OCI-M1 (cell line): ENCODE measurements at regions not wholly inside any gene's neighbourhood (a gene's known extent, or its start where the extent isn't known, plus 50 kb on each side); places are given as distances from the start of the nearest gene placed in this dataset.
A peak's percentile ranks its signal among the peaks of the same experiment; 100 is the strongest.

Experiments
- DNase-seq: peaks from one replicate; lab custom pipeline; 2025; lab: John Stamatoyannopoulos, UW

GRCh38 chr1:168963601-168964000 is 142.9 kb upstream of the ATP1B1 start:
- DNase-seq, result no peak

GRCh38 chr1:168964478-168964877 is 142.0 kb upstream of the ATP1B1 start:
- DNase-seq, result no peak

GRCh38 chr1:168966217-168966616 is 140.3 kb upstream of the ATP1B1 start:
- no peak for DNase-seq

GRCh38 chr1:168966636-168967035 is 139.9 kb upstream of the ATP1B1 start:
- DNase-seq, result peak; percentile 25

- DNase-seq, result no peak
Measured at GRCh38 chr1:168970926-168971659, 135.4 kb upstream of the ATP1B1 start.

GRCh38 chr1:168972225-168972624 is 134.3 kb upstream of the ATP1B1 start:
- no peak for DNase-seq

GRCh38 chr1:168972887-168973286 is 133.6 kb upstream of the ATP1B1 start:
- DNase-seq, result no peak

- no peak for DNase-seq
Measured at GRCh38 chr1:168974117-168974516, 132.4 kb upstream of the ATP1B1 start.

GRCh38 chr1:168974611-168975010 is 131.9 kb upstream of the ATP1B1 start:
- DNase-seq, result no peak

- DNase-seq, result peak; percentile 24
Measured at GRCh38 chr1:168976267-168976666, 130.2 kb upstream of the ATP1B1 start.

- DNase-seq, result no peak
Measured at GRCh38 chr1:168977618-168978017, 128.9 kb upstream of the ATP1B1 start.

- no peak for DNase-seq
Measured at GRCh38 chr1:168979276-168979675, 127.2 kb upstream of the ATP1B1 start.

- DNase-seq, result no peak
Measured at GRCh38 chr1:168980180-168980579, 126.3 kb upstream of the ATP1B1 start.

GRCh38 chr1:168980656-168981055 is 125.8 kb upstream of the ATP1B1 start:
- DNase-seq, result peak; percentile 68

- no peak for DNase-seq
Measured at GRCh38 chr1:168982778-168983177, 123.7 kb upstream of the ATP1B1 start.

GRCh38 chr1:168987330-168987729 is 119.2 kb upstream of the ATP1B1 start:
- DNase-seq, result no peak

GRCh38 chr1:168987923-168988322 is 118.6 kb upstream of the ATP1B1 start:
- no peak for DNase-seq

GRCh38 chr1:168989985-168990384 is 116.5 kb upstream of the ATP1B1 start:
- DNase-seq, result no peak

GRCh38 chr1:168991667-168992475 is 114.6 kb upstream of the ATP1B1 start:
- peak; percentile 25 for DNase-seq

- DNase-seq, result no peak
Measured at GRCh38 chr1:169001353-169001752, 105.1 kb upstream of the ATP1B1 start.

- no peak for DNase-seq
Measured at GRCh38 chr1:169003864-169004516, 102.5 kb upstream of the ATP1B1 start.

GRCh38 chr1:169005776-169006175 is 100.7 kb upstream of the ATP1B1 start:
- DNase-seq, result no peak

GRCh38 chr1:169009666-169010065 is 96.8 kb upstream of the ATP1B1 start:
- no peak for DNase-seq
